H9 (cell line): ENCODE measurements at regions not wholly inside any gene's neighbourhood (a gene's known extent, or its start where the extent isn't known, plus 50 kb on each side); places are given as distances from the start of the nearest gene placed in this dataset.

Experiments used
- DNase-seq: peaks from one replicate; pipeline ENCODE4 v3.0.0-alpha.2; 2017
- H2AFZ ChIP-seq: one replicate; pipeline ENCODE4 v1.6.1; 2013; ENCODE audit warnings: mild to moderate bottlenecking, low read length, control low read depth, moderate library complexity
- H2AK5ac ChIP-seq: 2 replicates; pipeline ENCODE4 v1.6.1; 2013; ENCODE audit warnings: low read length, control low read depth, mixed read lengths; ENCODE audit not compliant: insufficient read length
- H2BK120ac ChIP-seq: one replicate; pipeline ENCODE4 v1.6.1; 2013; ENCODE audit warnings: low read depth, mild to moderate bottlenecking, low read length, control low read depth, inconsistent platforms; ENCODE audit not compliant: poor library complexity, severe bottlenecking
- H2BK12ac ChIP-seq: 2 replicates; pipeline ENCODE4 v1.6.1; 2013; ENCODE audit warnings: low read length, control low read depth, mixed read lengths, low read depth; ENCODE audit not compliant: insufficient read length
- H2BK15ac ChIP-seq: 2 replicates; pipeline ENCODE4 v1.6.1; 2013; ENCODE audit warnings: low read depth, low read length, control low read depth
- H2BK20ac ChIP-seq: one replicate; pipeline ENCODE4 v1.6.1; 2013; ENCODE audit warnings: low read depth, mild to moderate bottlenecking, low read length, control low read depth, inconsistent platforms; ENCODE audit not compliant: poor library complexity, severe bottlenecking
- H2BK5ac ChIP-seq: 2 replicates; pipeline ENCODE4 v1.6.1; 2013; ENCODE audit warnings: low read length, control low read depth, mixed read lengths; ENCODE audit not compliant: insufficient read length
- H3K14ac ChIP-seq: 2 replicates; pipeline ENCODE4 v1.6.1; 2013; ENCODE audit warnings: low read length, control low read depth; ENCODE audit not compliant: insufficient read depth
- H3K18ac ChIP-seq: 2 replicates; pipeline ENCODE4 v1.6.1; 2013; ENCODE audit warnings: low read depth, mild to moderate bottlenecking, mixed read lengths, low read length, control low read depth; ENCODE audit not compliant: insufficient read length
- H3K23ac ChIP-seq: 2 replicates; pipeline ENCODE4 v1.6.1; 2013; ENCODE audit warnings: low read length, control low read depth, mixed read lengths, low read depth; ENCODE audit not compliant: insufficient read length
- H3K23me2 ChIP-seq: 2 replicates; pipeline ENCODE4 v1.6.1; 2013; ENCODE audit warnings: low read depth, mild to moderate bottlenecking, mixed read lengths, low read length, control low read depth; ENCODE audit not compliant: insufficient read length, poor library complexity, severe bottlenecking
- H3K27ac ChIP-seq: 2 replicates; pipeline ENCODE4 v1.5.1; 2013; ENCODE audit warnings: low read length, control low read depth, mixed read lengths, low read depth; ENCODE audit not compliant: insufficient read length
- H3K27me3 ChIP-seq: 2 replicates; pipeline ENCODE4 v1.6.1; 2013; ENCODE audit warnings: low read length, control low read depth, inconsistent platforms; ENCODE audit not compliant: insufficient read depth
- H3K4ac ChIP-seq: 2 replicates; pipeline ENCODE4 v1.6.1; 2013; ENCODE audit warnings: low read depth, mild to moderate bottlenecking, control low read depth, inconsistent platforms, low read length, moderate library complexity
- H3K4me1 ChIP-seq: 2 replicates; pipeline ENCODE4 v1.6.1; 2013; ENCODE audit warnings: low read length, control low read depth, inconsistent platforms; ENCODE audit not compliant: insufficient read depth
- H3K4me2 ChIP-seq: 2 replicates; pipeline ENCODE4 v1.6.1; 2013; ENCODE audit warnings: low read length, control low read depth, mixed read lengths; ENCODE audit not compliant: insufficient read length, insufficient read depth
- H3K56ac ChIP-seq: 2 replicates; pipeline ENCODE4 v1.6.1; 2013; ENCODE audit warnings: low read depth, mild to moderate bottlenecking, mixed read lengths, low read length, control low read depth; ENCODE audit not compliant: insufficient read length
- H3K79me1 ChIP-seq: 2 replicates; pipeline ENCODE4 v1.6.1; 2013; ENCODE audit warnings: low read depth, mild to moderate bottlenecking, moderate library complexity, low read length, control low read depth, inconsistent platforms; ENCODE audit not compliant: insufficient read depth, poor library complexity, severe bottlenecking
- H3K79me2 ChIP-seq: 2 replicates; pipeline ENCODE4 v1.6.1; 2013; ENCODE audit warnings: low read length, control low read depth, inconsistent platforms; ENCODE audit not compliant: insufficient read depth
- H3K9ac ChIP-seq: 2 replicates; pipeline ENCODE4 v1.6.1; 2013; ENCODE audit warnings: low read length, control low read depth, mixed read lengths; ENCODE audit not compliant: insufficient read length; ENCODE audit errors: extremely low read depth
- H3K9me3 ChIP-seq: one replicate; pipeline ENCODE4 v1.6.1; 2013; ENCODE audit warnings: low read depth, low read length, inconsistent platforms; ENCODE audit not compliant: control insufficient read depth
- H3T11ph ChIP-seq: one replicate; pipeline ENCODE4 v1.6.1; 2013; ENCODE audit warnings: mild to moderate bottlenecking, low read length, control low read depth, inconsistent platforms
- H4K20me1 ChIP-seq: one replicate; pipeline ENCODE4 v1.6.1; 2013; ENCODE audit not compliant: control insufficient read depth, insufficient read length, insufficient read depth
- H4K5ac ChIP-seq: 2 replicates; pipeline ENCODE4 v1.6.1; 2013; ENCODE audit warnings: low read depth, mild to moderate bottlenecking, mixed read lengths, low read length, control low read depth; ENCODE audit not compliant: insufficient read length
- H4K8ac ChIP-seq: replicated peaks from 2 replicates; pipeline ENCODE4 v1.6.1; 2013; ENCODE audit warnings: low read length, control low read depth, mixed read lengths, low read depth; ENCODE audit not compliant: insufficient read length
- H4K91ac ChIP-seq: 2 replicates; pipeline ENCODE4 v1.6.1; 2013; ENCODE audit warnings: low read depth, mild to moderate bottlenecking, moderate library complexity, mixed read lengths, low read length, control low read depth; ENCODE audit not compliant: insufficient read length
- H3K27ac Mint-ChIP-seq, 3 experiments: 2 replicates in 2 of 3; 3 replicates in 1 of 3; pipeline ENCODE4 v1.8.0; 2020 to 2021; ENCODE audit warnings: mixed read lengths in 3 of 3, mild to moderate bottlenecking in 1 of 3, moderate library complexity in 1 of 3
- H3K27me3 Mint-ChIP-seq: 2 replicates; pipeline ENCODE4 v1.8.0; 2021; ENCODE audit warnings: low read depth, mild to moderate bottlenecking, moderate library complexity, mixed read lengths
- H3K36me3 Mint-ChIP-seq, 3 experiments: 2 replicates in 2 of 3; 3 replicates in 1 of 3; pipeline ENCODE4 v1.8.0; 2020 to 2021; ENCODE audit warnings: low read depth in 3 of 3, mixed read lengths in 3 of 3; ENCODE audit not compliant: insufficient read depth in 1 of 3
- H3K4me1 Mint-ChIP-seq, 2 experiments: 2 replicates each; pipeline ENCODE4 v1.8.0; 2020; ENCODE audit warnings: mixed read lengths in 2 of 2
- H3K4me3 Mint-ChIP-seq, 2 experiments: 2 replicates in 1 of 2; 3 replicates in 1 of 2; pipeline ENCODE4 v1.8.0; 2020 to 2021; ENCODE audit warnings: mild to moderate bottlenecking in 2 of 2, mixed read lengths in 2 of 2, moderate library complexity in 1 of 2
- H3K9me3 Mint-ChIP-seq, 2 experiments: 2 replicates in 1 of 2; 3 replicates in 1 of 2; pipeline ENCODE4 v1.8.0; 2020; ENCODE audit warnings: mild to moderate bottlenecking in 2 of 2, mixed read lengths in 2 of 2, moderate library complexity in 1 of 2
- WGBS: extraction: QIAGEN DNeasy Blood & Tissue Kit; methylation state at CpG from one replicate; pipeline ENCODE4 v1.1.7; 2013; ENCODE audit warnings: missing lambda C conversion rate, low lambda C conversion rate, mixed read lengths; ENCODE audit not compliant: insufficient read length; ENCODE audit errors: extremely low coverage; 5-methylcytosine and 5-hydroxymethylcytosine counted together
- TF ChIP-seq, protein P1 (sequence below): fragments of 200-600 bp; sonication (generic); conservative IDR thresholded peaks from 3 replicates; pipeline ENCODE4 v1.8.0; 2021; ENCODE audit warnings: antibody characterized with exemption, mild to moderate bottlenecking

DNA sequence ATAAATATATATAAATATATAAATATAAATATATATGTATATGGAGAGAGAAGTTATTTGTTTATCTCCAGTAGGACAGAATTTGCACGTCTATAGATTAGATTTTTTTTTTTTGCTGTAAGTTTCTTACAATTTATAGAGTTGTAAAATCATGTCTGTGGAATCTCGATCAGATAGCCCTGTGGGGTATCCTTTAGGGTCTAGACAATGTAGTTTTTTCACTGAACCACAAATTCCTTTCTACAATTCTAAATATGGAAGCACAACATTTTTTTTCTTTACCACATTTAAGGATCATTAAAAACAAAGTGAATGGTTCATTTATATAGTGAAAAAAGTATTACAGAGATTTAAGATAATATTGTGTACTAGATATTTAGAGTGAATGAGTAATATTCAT lies 384.2 kb upstream of the ZNF608 start:
- no CpG with 5 or more reads among the region's 2 CpGs for WGBS
- Histone ChIP-seq H2BK5ac (no peak overlapping the region), H4K20me1 (no peaks in the 10 kb centered on the region), H3K56ac (no peak overlapping the region), H3K23ac (no peak overlapping the region), H3K27me3 (no peaks in the 10 kb centered on the region), H2BK12ac (no peak overlapping the region), H4K5ac (no peak overlapping the region), H2AFZ (no peak overlapping the region), H2BK15ac (no peak overlapping the region), H2BK20ac (no peak overlapping the region), H4K91ac (no peak overlapping the region), H3K23me2 (no peaks in the 10 kb centered on the region), H2BK120ac (no peak overlapping the region), H3K9ac (no peak overlapping the region), H3K4me1 (peaks cover 2% of the 10 kb centered on the region; the same call in 1 of the 2 replicates), H3K4ac (no peak overlapping the region), H3K27ac (no peak overlapping the region), H3T11ph (no peak overlapping the region), H3K4me2 (no peak overlapping the region), H4K8ac (no peak overlapping the region), H2AK5ac (no peak overlapping the region), H3K18ac (no peak overlapping the region), H3K14ac (no peak overlapping the region), H3K9me3 (no peaks in the 10 kb centered on the region), H3K79me2 (no peaks in the 10 kb centered on the region), H3K79me1 (no peaks in the 10 kb centered on the region)
- no peak overlapping the region for H3K4me3 Mint-ChIP-seq
- TF ChIP-seq, protein P1, sequence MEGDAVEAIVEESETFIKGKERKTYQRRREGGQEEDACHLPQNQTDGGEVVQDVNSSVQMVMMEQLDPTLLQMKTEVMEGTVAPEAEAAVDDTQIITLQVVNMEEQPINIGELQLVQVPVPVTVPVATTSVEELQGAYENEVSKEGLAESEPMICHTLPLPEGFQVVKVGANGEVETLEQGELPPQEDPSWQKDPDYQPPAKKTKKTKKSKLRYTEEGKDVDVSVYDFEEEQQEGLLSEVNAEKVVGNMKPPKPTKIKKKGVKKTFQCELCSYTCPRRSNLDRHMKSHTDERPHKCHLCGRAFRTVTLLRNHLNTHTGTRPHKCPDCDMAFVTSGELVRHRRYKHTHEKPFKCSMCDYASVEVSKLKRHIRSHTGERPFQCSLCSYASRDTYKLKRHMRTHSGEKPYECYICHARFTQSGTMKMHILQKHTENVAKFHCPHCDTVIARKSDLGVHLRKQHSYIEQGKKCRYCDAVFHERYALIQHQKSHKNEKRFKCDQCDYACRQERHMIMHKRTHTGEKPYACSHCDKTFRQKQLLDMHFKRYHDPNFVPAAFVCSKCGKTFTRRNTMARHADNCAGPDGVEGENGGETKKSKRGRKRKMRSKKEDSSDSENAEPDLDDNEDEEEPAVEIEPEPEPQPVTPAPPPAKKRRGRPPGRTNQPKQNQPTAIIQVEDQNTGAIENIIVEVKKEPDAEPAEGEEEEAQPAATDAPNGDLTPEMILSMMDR: no peak
- H3K27ac Mint-ChIP-seq: no peak overlapping the region
- H3K4me1 Mint-ChIP-seq: peaks cover 12 to 14% of the 10 kb centered on the region in 2 experiments
- H3K9me3 Mint-ChIP-seq: no peaks in the 10 kb centered on the region
- H3K36me3 Mint-ChIP-seq: peaks cover 0 to 3% (median 2%) of the 10 kb centered on the region in 3 experiments; a peak in 1 of 7 replicates
- H3K27me3 Mint-ChIP-seq: no peaks in the 10 kb centered on the region
- DNase-seq: no peak
